ENCODE measurements at regions not wholly inside any gene's neighbourhood (a gene's known extent, or its start where the extent isn't known, plus 50 kb on each side); places are given as distances from the start of the nearest gene placed in this dataset.

- DNase-seq: no peak
Measured at GRCh38 chr5:174293006-174293405, 247.5 kb downstream of the NSG2 start.

GRCh38 chr5:174293481-174293880, 248.0 kb downstream of the NSG2 start:
- no peak for DNase-seq

DNA sequence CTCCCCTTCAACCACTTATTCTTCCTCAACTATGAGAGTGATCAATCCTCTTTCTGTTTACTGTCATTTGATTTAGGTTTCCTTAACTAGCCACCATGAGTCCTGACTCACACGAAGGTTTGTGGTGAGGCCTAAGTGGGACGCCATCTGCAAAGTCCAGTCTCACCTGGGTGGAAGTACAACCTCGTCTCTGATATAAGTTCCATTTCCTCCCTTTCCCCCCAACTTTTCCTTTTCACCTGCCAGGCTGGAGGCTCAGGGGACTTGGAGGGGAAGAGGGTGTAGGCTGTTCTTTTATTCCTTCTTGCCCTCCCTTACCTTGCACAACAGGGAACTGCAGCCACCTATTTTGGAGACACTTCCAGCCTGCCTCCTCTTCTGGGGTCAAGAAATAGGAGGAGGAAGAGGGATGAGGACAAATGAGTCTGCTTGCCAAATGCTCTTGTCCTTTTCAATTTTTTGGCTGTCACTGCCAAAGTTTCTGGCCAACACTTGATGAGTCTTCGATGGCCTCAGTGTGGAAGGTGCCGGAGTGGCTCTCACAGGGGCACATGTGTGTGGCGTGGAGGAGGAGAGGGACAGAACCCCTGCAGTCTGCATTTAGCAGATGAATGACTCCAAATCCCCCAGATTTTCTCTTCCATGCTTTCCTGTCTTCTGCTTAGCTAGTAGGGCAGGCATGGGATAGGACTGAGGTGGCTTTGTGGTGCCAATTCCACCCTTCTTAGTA, 249.6 kb downstream of the NSG2 start:
- no peak for DNase-seq

- DNase-seq: no peak
Measured at GRCh38 chr5:174295702-174296436, 250.4 kb downstream of the NSG2 start.

GRCh38 chr5:174300118-174300940, 254.8 kb downstream of the NSG2 start:
- no peak for DNase-seq

DNA sequence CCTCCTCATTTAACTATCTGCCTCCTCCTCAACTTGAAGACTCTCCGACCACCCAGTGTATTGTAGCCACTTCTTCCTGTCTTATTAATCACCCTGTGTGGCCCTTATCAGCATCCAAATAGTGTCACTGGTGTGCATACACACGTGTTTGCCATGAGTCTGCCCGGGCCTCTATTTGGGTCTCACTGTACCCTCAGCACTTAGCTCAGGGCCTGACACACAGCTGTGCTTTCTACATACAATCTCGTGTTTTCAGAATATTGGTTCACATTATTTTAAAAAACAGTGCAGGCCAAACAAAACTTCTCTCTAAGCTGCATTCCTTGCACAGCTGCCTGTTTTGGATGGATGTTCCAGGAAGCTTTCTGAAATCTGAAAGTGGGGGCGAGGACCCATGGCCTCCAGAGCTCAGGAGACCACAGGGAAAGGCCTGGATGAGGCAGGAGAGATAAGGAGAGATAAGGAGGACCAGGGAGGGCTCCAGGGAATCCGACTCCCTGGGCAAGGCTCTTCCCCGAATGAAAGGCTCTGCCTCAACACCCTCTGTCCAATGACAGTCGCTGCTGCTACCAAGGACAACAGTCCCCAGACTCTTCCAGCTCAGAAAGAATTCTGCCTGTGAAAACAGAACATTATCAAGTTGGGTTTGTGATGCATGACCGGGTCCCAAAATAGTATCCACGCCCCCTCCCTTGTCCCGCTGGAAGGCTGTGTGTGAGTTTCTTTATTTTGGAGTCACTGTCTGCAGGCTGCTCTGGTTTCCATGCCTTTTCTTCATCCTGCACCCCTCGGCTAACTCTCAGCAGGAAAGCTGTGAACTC, 255.6 kb downstream of the NSG2 start:
- no peak for DNase-seq

DNA sequence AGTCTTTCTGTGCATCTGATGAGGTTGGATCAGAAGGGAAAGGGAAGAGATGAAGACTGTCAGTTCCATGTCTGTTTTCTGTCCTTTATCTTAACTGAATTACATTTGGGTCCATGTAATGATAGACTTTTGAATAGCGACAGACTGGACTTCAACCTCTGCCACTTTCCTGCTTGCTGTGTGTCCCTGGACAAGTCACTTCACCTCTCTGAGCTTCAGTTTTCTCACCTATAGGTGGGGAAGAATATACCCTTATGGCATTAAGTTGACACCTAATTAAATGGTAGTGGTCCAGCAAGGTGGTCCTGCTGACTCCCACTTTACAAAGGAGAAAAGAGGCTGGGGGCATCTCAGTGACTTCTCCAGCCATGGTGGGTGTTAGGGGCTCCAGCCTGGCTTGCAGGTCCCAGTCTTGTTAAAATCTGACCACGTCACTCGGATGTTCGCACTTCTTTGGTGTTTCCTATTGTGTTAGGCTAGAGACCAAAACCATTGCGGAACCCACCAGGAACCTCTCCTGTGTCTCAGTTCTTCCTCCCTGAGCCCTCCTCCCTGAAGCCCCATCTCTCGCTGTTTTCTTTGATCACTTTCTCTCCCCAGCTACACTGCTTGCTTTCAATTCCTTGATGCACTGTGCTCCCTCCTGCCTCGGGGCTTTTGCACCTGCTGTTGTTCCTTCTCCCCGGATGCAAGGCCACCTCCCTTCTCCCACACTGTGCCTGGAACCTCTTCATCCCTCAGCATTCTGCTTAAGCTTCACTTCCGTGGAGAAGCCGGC, 256.5 kb downstream of the NSG2 start:
- DNase-seq: no peak

GRCh38 chr5:174303035-174303434, 257.5 kb downstream of the NSG2 start:
- DNase-seq: no peak

GRCh38 chr5:174303437-174304045, 258.0 kb downstream of the NSG2 start:
- DNase-seq: no peak

GRCh38 chr5:174305241-174305681, 259.8 kb downstream of the NSG2 start:
- no peak for DNase-seq

GRCh38 chr5:174306345-174307030, 261.0 kb downstream of the NSG2 start:
- peak; percentile 85 for DNase-seq

GRCh38 chr5:174307031-174307408, 261.5 kb downstream of the NSG2 start:
- DNase-seq: peak; percentile 15

GRCh38 chr5:174307656-174308271, 262.3 kb downstream of the NSG2 start:
- no peak for DNase-seq

DNA sequence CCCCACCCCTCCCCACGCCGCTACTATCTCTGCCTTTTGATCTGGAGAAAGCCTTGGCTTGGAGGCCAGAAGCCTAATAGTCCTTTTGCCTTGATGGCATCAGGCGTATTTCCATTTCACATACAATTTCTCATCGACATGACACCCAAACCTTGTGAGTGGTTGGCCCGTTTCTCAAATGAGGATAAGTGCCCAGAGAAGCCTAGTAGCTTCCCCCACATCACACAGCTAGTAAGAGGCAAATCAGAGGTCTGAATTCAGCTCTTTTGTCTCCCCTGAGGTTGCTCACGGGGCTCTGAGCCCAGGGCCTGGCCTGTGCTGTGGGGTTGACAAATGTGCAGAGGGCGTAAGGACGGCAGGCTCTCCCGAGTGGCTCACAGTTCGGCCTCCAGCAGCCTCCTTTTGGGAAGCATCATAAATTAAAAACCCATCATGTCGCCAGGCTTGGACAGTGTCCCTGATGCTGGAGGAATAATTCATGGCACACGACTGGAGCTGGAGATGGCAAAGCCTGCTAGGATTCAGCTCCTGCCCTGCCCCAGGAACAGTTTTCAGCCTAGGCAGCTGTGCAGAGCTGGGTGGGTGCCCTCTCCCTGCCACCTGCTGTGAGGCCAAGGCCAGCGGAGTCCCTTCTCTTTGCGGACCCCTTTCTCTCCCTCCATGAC, 263.8 kb downstream of the NSG2 start:
- no peak for DNase-seq

DNA sequence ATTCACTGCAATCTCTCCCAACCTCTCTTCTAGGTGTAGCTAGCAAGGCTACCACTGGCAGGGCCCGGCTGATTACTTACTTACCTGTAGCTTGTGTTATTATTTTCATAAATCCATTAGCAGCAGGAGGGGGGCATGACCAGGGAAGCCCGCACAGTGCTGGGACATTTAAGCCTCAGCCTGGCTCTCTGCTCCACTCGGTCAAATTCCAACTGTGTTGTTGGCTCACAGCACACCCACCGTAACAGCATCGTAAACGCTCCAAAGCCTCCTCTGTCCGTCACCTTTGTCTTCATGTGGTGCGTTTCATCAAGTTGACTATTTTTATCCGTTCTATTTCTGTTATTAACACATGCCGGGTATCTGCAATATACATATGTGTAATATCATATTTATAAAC, 264.7 kb downstream of the NSG2 start:
- no peak for DNase-seq

DNA sequence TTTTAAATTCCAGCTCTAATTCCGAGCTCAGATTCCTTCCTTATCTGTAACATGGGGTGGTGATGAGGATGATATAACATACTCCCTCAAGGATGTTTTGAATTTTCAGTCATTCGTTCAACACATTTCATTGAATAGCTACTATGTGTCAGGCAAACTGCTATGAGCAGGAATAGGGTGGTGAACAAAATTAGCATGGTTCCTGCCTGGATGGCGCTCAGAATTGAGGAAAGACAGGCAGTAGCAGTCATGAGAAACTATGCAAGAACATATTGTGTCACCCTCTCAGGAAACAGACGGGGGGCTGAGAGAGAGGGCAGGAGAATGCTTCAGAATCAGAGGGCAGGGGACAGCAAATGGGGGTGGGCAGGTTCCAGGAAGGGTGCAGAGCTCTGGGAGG, 265.2 kb downstream of the NSG2 start:
- DNase-seq: no peak

GRCh38 chr5:174311121-174311520, 265.6 kb downstream of the NSG2 start:
- DNase-seq: no peak

- DNase-seq: peak; percentile 60
Measured at GRCh38 chr5:174311531-174312269, 266.2 kb downstream of the NSG2 start.

- DNase-seq: no peak
Measured at GRCh38 chr5:174312270-174312617, 266.7 kb downstream of the NSG2 start.
